HEK293 (cell line): ENCODE measurements at regions not wholly inside any gene's neighbourhood (a gene's known extent, or its start where the extent isn't known, plus 50 kb on each side); places are given as distances from the start of the nearest gene placed in this dataset.

Experiments
- KLF1 ChIP-seq: fragments of 450-650 bp; formaldehyde crosslinking; IDR thresholded peaks from 2 replicates; pipeline ENCODE4 v1.5.1; 2016; ENCODE audit warnings: missing biosample characterization, missing genetic modification characterization
- ZNF510 ChIP-seq: fragments of 450-650 bp; formaldehyde crosslinking; IDR thresholded peaks from 2 replicates; pipeline ENCODE4 v1.5.1; 2018; ENCODE audit warnings: mild to moderate bottlenecking, missing genetic modification characterization, missing biosample characterization; ENCODE audit not compliant: insufficient replicate concordance

GRCh38 chr18:1353025-1353424 lies 448.4 kb downstream of the ADCYAP1 start:
- TF ChIP-seq ZNF510 (no peak), KLF1 (tag by site-specific recombination) (no peak)
